NCI-H526 (cell line): ENCODE measurements at regions not wholly inside any gene's neighbourhood (a gene's known extent, or its start where the extent isn't known, plus 50 kb on each side); places are given as distances from the start of the nearest gene placed in this dataset.
"Not testable (repeated sequence)": the region's sequence is repeated elsewhere in the genome, so short reads cannot be mapped to it uniquely, and the experiment has no call there.

Experiments
- DNase-seq, 2 experiments: peaks; one replicate each; lab custom pipeline; 2025; lab: John Stamatoyannopoulos, UW

DNA sequence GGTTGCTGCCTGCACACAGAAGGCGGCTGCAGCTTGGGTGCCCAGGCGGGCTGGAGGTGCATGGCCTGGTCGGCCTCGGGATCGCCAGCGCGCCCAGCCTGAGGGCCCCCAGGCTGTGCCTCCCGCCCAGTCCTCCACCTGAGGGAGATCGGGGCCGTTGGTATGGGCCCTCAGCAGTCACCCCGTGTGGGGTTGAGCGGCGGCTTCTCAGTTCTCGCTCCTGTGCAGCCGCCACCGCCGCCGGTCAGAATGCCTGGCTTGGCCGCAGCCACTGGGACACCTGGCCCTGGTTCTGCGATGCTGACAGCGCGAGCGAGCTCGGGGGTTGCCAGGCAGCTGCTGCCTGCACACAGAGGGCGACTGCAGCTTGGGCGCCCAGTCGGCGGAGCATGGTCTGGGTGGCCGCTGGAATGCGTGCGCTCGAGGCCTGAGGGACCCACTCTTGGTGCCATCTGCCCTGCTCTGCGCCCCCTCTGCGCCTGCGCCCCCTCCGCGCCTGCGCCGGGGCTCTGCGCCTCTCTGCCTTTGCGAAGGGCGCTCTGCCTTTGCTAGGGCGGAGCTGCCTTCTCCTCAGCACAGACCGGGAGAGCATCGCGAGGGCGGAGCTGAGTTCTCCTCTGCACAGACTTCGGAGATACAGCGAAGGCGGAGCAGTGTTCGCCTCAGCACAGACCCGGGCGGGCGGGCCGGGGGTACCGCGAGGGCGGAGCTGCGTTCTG is 84.6 kb upstream of the ZNG1F start:
- DNase-seq, result not testable (repeated sequence)

- DNase-seq, result not testable (repeated sequence)
Observed at GRCh38 chr9:41272879-41273548, 83.9 kb upstream of the ZNG1F start.

DNA sequence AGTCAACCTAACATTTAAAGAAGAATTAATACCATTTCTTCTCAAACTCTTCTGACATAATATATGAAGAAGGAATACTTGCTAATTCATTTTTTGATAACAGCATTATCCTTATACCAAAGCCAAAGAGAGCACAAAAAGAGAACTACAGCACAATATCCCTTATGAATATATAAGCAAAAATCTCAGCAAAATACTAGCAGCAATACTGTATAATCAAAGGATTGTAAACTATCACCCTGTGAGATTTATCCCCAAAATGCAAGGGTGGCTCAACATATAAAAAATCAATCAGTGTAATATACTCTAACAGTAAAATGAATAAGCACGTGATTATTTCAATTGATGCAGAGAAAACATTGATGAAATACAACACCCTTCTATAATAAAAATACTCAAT is 81.9 kb upstream of the ZNG1F start:
- not testable (repeated sequence) for DNase-seq

- not testable (repeated sequence) for DNase-seq
Observed at GRCh38 chr9:41269471-41269870, 80.4 kb upstream of the ZNG1F start.

DNA sequence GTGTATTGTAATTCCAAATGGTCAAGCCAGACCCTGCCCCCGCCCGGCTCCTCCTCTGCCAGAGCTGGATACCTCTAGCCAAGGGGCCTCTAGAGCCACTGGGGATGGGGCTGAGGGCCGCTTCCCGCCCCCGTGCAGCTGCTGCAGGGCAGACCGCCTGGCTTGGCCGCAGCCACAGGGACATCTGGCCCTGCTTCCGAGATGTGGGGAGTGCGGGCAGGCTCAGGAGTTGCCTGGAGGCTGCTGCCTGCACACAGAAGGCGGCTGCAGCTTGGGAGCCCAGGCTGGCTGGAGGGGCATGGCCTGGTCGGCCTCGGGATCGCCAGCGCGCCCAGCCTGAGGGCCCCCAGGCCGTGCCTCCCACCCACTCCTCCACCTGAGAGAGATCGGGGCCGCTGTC is 79.9 kb upstream of the ZNG1F start:
- not testable (repeated sequence) for DNase-seq

GRCh38 chr9:41266602-41267001 is 77.5 kb upstream of the ZNG1F start:
- DNase-seq, result not testable (repeated sequence)

DNA sequence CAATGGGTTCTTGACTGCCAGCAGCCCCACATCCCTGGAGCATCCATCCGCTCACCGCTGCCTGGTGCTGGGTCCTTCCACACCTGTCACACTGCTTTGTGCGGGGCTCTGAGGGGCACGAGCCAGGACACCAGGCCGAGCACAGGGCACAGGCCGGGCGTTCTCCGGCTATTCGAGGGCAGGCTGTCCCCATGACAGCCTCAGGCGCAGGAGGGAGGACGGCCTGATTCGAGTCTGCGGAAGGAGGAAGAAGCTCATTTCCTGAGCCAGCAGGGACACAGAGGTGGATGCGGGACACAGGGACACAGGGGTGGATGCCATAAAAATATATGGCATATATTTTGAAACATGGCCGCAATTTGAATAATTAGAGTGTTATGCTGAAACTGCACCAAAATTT is 76.9 kb upstream of the ZNG1F start:
- not testable (repeated sequence) for DNase-seq

DNA sequence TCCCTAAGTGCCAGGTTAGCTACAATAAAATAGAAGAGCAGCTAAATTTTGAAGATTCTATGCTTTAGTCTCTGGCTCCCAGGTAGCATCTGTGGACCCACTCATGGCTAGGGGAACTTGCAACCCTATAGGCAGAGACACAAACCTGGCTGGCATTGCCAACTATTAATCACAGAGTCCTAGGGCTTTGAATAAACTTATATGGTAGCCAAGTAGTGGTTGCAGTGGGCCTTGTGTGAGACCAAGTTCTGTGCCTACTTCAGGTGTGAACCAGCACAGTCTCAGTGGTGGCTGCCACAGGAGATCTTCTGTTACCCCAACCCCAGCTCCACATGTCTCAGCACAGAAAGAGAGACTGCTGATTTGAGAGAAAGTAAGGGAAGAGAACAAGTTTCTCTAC is 62.9 kb upstream of the ZNG1F start:
- DNase-seq, result not testable (repeated sequence)

DNA sequence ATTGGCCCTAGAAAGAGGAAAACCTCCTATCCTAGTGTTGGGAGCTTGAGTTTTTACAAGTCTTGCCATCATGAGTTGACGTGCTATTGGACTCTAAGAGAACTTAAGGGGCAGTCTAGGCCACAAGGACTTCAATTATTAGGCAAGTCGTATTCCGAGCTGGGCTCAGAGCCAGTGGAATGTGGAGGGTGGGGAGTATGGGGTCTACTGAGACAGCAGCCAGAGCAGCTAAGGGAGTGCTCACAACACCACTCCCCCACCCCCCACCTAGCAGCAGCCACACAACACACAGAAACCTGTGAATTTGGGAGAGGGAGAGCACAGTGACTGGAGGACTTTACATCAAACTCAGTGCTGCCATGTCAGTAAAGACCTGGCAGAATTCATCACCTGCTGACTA is 62.0 kb upstream of the ZNG1F start:
- DNase-seq, result not testable (repeated sequence)

- DNase-seq, result not testable (repeated sequence)
Observed at GRCh38 chr9:41246702-41247101, 57.6 kb upstream of the ZNG1F start.
